GM19035 (cell line): ENCODE measurements at regions not wholly inside any gene's neighbourhood (a gene's known extent, or its start where the extent isn't known, plus 50 kb on each side); places are given as distances from the start of the nearest gene placed in this dataset.

Experiments
- ATAC-seq: cut with Tn5 transposase; IDR thresholded peaks from one replicate; pipeline ENCODE4 v1.9.1; 2021; ENCODE audit not compliant: unreplicated experiment

DNA sequence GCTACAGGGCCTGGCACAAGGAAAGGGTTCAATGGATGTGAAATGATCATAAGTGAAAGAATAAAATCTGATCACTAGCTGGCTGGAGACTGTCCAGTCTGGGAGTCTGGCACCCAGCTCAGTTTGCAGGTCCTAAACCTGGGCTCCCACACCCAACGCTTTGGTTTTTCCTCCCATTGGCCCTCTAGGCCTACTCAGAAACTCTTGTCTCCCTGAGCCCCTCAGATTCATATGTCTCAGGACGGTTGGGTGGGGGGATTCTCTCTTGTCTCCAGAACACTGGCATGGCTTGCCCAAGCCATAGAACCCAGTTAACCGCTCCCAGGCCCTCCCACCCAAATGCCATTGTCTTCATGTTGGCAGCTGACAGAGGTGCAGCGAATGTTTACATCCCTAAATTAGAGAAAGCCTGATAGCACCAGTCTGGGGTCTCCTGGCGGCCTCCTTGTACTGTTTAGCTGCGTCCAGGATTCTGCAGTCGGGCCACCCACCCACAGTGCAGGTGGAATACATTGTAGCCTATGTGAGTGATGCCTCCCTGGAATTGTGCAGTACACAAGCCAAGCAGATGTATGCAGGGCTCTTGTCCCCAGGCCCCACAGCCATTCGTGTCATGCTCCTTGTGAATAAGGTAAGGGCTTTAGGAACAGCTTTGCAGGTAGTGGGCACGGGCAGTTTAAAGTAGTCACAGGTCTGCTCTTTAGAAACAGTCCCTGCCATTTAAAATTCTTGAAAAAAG is 266.3 kb downstream of the XXYLT1 start:
- no peak for ATAC-seq

DNA sequence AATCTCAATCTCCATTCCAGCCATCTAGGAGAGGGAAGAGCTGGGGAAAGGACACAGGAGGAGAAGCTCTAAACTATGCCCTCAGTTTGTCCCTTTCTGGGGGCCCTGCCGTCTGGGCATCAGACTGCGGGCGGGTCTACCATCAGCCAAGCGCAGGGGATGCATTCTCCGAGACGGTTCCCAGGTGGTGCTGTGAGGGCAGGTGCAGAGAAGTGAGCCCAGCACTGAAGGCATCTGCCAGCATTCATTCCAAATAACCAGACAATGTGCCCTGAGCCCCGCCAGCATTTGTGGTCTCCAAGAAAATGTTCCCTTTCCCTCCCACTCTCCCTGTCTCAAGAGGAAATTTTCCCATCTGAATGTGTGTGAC is 265.7 kb downstream of the XXYLT1 start:
- no peak for ATAC-seq

DNA sequence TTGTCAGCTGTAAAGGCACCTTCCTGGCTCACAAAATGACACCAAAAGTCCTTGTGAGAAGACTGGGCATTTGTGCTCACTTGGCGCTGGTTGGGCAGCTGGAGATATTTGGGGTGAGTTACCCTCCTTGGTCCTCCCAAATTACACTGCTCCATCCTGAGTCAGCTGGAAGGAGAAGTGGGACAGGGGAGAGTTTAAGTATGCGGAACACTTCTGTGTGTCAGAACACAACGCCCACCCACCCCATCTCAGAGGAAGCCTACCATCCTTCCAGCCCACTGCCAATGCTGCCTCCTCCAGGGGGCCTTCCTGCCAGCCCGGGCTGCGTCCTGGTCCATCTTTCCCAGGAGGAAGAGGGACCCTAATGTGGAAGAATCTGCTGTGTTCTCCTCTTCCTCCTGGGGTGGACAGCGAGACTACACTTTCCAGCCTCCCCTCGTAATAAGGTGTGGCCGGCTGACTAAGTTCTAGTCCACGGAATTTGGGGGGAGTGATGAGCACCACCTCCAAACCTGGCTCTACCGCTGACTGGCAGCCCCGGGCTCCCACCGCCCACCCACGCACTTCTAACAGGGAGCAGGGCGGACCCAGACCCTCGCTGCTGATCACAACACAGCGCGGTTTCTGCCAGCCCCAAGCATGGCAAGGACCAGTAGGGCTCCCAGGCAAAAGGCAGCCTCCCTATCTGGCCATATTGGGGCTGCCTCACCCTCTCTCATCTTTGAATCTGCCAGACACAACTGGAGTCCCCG is 265.0 kb downstream of the XXYLT1 start:
- no peak for ATAC-seq

GRCh38 chr3:195007151-195007550 is 263.8 kb downstream of the XXYLT1 start:
- no peak for ATAC-seq

GRCh38 chr3:195007766-195008165 is 263.2 kb downstream of the XXYLT1 start:
- no peak for ATAC-seq

DNA sequence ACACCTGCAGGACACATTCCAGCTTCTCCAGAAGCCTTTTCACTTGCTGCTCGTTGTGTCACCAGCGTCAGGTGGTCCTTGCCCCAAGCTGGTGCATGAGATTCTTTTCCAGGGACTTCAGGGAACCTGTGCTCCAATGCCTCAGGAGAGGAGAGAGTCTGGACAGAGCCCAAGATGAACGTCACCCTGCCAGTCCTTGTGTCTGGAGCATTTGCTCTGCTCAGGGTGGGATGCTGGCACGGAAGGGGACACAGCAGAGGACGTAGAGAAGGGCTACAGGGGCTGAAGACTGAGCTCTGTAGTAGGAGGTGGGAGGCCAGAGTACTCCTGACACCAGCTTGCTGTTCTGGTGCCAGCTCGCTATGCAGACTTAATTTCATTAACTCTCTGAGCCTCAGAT is 262.1 kb downstream of the XXYLT1 start:
- ATAC-seq = no peak

GRCh38 chr3:195009616-195010015 is 261.3 kb downstream of the XXYLT1 start:
- no peak for ATAC-seq

DNA sequence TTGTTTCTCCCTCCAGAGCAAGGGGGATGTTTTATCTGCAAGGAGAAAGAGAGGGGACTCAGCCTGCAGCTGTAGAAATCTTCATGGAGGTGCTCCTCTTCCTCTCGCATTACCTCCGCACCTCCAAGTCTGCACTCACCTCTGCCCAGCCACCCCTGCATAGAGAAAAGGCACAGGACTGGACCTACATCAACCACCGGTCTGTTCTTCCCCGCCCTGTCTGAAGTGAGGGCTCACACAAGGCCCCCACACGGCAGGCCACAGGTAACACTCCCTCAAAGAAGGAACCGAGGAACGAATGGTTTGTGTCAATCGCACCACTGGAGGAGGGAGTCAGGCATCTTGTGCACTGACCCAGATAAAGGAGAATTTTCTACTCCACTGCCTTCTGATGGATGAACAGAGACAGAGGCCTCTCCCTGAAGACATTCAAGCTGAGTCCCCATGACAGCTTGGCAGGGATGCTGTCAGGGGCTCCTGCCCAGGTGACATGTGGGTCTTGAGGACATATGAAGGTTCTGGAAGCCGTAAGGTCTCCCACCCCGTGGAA is 260.3 kb downstream of the XXYLT1 start:
- no peak for ATAC-seq

GRCh38 chr3:195011231-195011834 is 259.6 kb downstream of the XXYLT1 start:
- no peak for ATAC-seq

GRCh38 chr3:195012100-195012499 is 258.9 kb downstream of the XXYLT1 start:
- ATAC-seq = no peak

- no peak for ATAC-seq
These were observed 258.4 kb downstream of the XXYLT1 start for GRCh38 chr3:195012571-195012970.

DNA sequence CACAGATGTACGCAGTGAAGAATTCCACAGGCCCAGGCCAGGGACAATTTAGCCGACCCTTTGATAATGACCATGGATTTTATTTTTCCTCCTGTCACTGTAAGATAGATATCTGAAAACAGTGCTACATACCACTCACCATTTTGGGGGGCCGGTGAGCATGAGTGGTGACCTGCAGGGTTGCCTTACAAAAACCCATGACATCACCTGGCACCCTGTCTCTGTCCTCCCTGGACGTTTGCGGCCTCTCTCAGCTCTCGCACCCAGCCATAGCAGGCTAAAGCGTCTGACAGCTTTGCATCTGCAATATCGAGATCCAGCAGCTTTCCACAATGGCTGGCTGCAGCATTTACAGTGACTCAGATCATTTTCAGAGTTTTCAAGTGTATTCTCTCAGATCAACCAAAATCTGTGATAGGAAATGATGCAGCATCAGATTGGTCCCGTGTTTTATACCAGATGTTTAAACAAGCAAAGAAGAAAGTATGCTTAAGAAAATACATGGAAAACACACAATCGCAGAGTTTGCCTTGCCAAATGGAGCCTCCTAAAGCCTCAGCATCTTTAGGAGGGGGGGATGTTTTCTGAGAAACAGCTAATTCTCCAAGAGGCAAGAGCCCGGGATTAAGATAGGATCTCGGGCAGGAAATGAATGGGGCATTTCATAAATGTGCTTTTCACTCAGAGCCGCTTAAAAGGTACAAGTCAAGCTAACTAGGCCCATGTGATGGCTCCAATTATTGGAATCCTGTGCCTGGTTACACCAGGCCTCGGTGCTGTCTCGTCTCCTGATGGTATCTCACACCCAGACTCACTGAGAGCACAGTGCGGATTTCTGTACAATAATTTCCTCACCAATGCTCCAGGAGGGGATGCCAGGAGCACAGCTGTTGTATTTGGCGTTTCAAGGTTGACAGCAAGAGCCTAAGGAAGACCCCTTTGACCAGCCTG is 257.3 kb downstream of the XXYLT1 start:
- ATAC-seq = no peak

DNA sequence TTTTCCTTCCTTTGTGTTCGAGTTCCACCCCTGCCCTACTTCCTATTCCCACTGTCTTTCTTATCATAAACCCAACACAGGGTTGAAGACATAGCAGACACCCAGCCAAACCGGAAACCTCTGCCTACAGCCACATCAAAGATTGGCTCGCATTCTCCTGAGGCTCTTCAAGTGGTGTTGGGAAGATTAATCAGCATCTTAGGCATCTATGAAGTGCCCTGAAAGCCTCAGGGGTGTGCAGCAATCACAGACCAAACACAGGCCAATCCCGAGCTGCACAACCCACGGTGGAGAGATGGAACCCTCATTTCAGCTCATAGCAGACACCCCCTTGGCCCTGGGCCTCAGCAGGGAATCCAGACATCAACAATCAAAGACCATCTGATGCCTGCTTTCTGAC is 255.9 kb downstream of the XXYLT1 start:
- no peak for ATAC-seq

GRCh38 chr3:195017151-195017550 is 253.8 kb downstream of the XXYLT1 start:
- no peak for ATAC-seq
